ENCODE measurements at regions not wholly inside any gene's neighbourhood (a gene's known extent, or its start where the extent isn't known, plus 50 kb on each side); places are given as distances from the start of the nearest gene placed in this dataset.

DNA sequence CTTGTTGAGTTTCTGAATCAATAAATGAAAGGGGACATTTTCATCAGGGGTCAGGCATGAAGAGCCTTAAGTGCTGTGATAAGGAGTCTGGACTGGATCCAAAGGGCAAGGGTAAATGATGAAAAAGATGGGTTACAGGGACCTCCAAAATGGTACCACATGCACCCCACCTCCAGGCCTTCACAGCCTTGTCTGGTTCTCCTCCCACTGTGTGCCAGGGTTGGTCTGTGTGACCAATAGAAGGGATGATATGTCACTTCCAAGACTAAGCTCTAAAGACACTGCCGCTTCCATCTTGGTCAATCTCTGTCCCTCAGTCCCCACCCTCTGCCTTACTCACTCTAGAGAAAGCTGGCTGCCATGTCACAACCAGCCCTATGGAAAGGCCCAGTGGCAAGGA lies 140.6 kb downstream of the ZNF281 start:
- Histone ChIP-seq H3K4me1 (no peaks in the 10 kb centered on the region), H3K27me3 (no peaks in the 10 kb centered on the region), H3K36me3 (no peaks in the 10 kb centered on the region), H3K9me3 (no peaks in the 10 kb centered on the region), H3K27ac (no peak overlapping the region), H3K4me3 (no peak overlapping the region)
- DNase-seq (ENCODE audit: low spot score): no peak
- TF ChIP-seq, protein P1, sequence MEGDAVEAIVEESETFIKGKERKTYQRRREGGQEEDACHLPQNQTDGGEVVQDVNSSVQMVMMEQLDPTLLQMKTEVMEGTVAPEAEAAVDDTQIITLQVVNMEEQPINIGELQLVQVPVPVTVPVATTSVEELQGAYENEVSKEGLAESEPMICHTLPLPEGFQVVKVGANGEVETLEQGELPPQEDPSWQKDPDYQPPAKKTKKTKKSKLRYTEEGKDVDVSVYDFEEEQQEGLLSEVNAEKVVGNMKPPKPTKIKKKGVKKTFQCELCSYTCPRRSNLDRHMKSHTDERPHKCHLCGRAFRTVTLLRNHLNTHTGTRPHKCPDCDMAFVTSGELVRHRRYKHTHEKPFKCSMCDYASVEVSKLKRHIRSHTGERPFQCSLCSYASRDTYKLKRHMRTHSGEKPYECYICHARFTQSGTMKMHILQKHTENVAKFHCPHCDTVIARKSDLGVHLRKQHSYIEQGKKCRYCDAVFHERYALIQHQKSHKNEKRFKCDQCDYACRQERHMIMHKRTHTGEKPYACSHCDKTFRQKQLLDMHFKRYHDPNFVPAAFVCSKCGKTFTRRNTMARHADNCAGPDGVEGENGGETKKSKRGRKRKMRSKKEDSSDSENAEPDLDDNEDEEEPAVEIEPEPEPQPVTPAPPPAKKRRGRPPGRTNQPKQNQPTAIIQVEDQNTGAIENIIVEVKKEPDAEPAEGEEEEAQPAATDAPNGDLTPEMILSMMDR (IDR thresholded peaks at IDR 0.05): no peak

DNA sequence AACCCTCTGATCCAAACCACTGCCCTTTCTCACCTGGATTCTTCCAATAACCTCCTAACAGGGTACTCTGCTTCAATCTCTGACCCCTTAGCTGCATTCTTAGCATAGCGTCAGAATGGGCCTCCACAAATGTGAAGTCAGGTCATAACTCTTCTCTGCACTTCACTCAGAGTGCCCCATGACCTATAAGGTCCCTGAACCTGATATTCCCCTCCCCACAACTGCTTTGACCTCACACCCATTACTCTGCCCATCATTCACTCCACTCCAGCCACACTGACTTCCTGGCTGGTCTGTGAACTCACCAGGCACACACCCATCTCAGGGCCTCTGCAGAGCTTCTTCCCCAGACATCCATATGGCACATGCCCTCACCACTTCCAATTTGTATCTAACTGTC lies 141.9 kb downstream of the ZNF281 start:
- TF ChIP-seq, protein P1 (IDR thresholded peaks at IDR 0.05): no peak
- no peak overlapping the region for H3K27ac ChIP-seq
- DNase-seq (ENCODE audit: low spot score): no peak
- no peak overlapping the region for H3K4me3 ChIP-seq
- no peaks in the 10 kb centered on the region for H3K36me3 ChIP-seq
- no peaks in the 10 kb centered on the region for H3K4me1 ChIP-seq
- no peaks in the 10 kb centered on the region for H3K27me3 ChIP-seq
- no peaks in the 10 kb centered on the region for H3K9me3 ChIP-seq

DNA sequence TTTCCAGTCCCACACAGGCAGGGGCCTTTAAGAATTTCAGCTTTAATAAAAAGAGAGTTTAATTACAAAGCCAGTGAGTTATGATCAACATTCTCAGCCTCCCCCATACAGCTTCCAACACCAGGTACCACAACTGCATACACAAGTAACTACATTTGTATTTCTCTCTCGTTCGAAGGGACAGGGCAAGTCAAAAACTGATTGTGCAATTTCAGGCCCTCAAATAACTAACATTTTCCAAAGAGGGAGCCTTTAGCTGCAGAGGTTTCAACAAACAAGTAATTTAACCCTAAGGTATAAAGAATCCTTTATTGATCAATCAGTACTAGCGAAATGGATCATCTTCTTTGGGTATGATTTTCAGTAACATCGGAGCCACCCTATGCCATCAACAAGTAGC lies 142.4 kb downstream of the ZNF281 start:
- Histone ChIP-seq H3K36me3 (no peaks in the 10 kb centered on the region), H3K4me3 (no peak overlapping the region), H3K27me3 (no peaks in the 10 kb centered on the region), H3K9me3 (no peaks in the 10 kb centered on the region), H3K4me1 (no peaks in the 10 kb centered on the region), H3K27ac (no peak overlapping the region)
- TF ChIP-seq, protein P1 (IDR thresholded peaks at IDR 0.05): no peak
- no peak for DNase-seq (ENCODE audit: low spot score)

DNA sequence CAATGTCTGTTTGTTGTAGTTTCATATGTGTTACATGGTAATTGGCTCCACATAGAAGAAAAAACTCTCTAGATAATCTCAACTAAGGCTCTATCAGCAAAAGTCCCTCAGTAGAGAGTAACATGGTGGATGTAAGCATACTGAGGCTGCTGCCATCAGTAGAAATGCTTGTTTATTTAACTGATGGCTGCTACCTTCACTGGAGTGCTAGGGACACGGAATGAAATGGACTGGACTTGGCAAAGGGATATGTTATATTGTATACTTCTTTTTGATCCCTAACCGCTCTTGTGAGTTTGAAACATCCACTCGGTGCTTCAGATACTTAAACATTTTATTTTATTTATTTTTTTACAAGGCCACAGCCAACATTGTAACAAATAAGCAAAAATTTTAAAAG lies 143.0 kb downstream of the ZNF281 start:
- Histone ChIP-seq H3K4me1 (no peaks in the 10 kb centered on the region), H3K9me3 (no peaks in the 10 kb centered on the region), H3K36me3 (no peaks in the 10 kb centered on the region), H3K27me3 (no peaks in the 10 kb centered on the region), H3K27ac (no peak overlapping the region), H3K4me3 (no peak overlapping the region)
- TF ChIP-seq, protein P1 (IDR thresholded peaks at IDR 0.05): no peak
- DNase-seq (ENCODE audit: low spot score): no peak

DNA sequence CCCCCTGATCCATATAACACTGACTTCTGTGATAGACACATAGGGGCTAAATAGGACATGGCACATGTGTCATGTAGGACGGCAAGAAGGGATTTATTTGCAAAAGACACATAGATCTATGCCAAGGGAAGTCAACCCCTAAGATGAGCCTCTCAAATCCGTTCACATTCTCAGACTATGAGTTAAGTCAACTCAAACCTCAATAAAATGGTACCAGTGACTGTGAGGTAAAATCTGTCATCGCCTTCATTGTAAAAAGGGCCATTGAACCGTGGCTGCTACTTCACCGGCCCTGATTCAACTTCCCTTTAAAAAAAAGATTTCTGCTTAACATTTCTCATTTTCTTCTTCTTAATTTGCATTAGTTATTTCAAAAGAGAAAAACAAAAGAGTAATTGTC lies 144.0 kb downstream of the ZNF281 start:
- H3K4me1 ChIP-seq: no peaks in the 10 kb centered on the region
- H3K9me3 ChIP-seq: no peaks in the 10 kb centered on the region
- no peaks in the 10 kb centered on the region for H3K27me3 ChIP-seq
- DNase-seq (ENCODE audit: low spot score): no peak
- H3K27ac ChIP-seq: no peak overlapping the region
- no peaks in the 10 kb centered on the region for H3K36me3 ChIP-seq
- TF ChIP-seq, protein P1 (IDR thresholded peaks at IDR 0.05): no peak
- H3K4me3 ChIP-seq: no peak overlapping the region

DNA sequence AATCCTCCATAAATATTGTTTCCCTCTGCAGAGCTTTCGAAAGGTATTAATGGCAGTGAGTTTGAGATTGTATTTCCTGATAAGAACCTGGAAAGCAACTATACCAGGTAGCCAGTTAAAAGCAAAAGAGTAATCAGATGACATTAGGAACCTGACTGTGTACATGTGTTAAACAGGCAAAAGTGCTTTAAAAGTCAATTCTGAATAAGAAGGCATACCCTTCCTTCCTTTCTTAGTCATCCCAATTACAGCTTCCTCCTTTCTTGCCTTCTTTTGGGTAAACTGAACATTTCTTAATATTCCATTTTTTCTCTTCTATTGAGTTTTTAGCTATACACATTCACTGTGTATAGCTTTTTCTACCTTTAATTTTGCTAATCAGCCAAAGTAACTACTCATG lies 144.7 kb downstream of the ZNF281 start:
- no peaks in the 10 kb centered on the region for H3K9me3 ChIP-seq
- H3K4me1 ChIP-seq: no peaks in the 10 kb centered on the region
- H3K27me3 ChIP-seq: no peaks in the 10 kb centered on the region
- H3K27ac ChIP-seq: no peak overlapping the region
- H3K4me3 ChIP-seq: no peak overlapping the region
- H3K36me3 ChIP-seq: no peaks in the 10 kb centered on the region
- no peak for DNase-seq (ENCODE audit: low spot score)
- TF ChIP-seq, protein P1 (IDR thresholded peaks at IDR 0.05): no peak
